ENCODE measurements at regions not wholly inside any gene's neighbourhood (a gene's known extent, or its start where the extent isn't known, plus 50 kb on each side); places are given as distances from the start of the nearest gene placed in this dataset.

DNA sequence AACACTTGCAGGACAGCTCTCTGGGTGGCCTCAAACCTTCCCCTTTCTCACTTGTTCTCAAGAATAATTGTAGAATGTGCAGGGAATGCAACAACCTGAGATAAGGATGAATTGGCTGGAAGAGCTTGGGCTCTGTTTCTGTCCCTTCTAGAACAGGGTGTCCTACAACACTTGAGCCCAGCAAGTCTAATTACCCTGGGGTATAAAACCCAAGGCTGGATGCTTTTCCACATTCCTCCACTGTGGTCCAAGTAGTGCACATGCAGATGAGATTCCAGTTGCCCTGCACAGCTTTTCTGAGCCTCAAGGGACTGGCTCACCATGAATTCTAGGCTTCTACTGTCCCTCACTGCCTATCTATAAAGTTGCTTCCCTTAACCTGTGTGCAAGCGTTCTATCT is 140.8 kb upstream of the SPATS2L start:
- no peak for TF ChIP-seq ZFX (IDR thresholded peaks at IDR 0.05; ENCODE audit: borderline replicate concordance)
- TF ChIP-seq, protein P1, sequence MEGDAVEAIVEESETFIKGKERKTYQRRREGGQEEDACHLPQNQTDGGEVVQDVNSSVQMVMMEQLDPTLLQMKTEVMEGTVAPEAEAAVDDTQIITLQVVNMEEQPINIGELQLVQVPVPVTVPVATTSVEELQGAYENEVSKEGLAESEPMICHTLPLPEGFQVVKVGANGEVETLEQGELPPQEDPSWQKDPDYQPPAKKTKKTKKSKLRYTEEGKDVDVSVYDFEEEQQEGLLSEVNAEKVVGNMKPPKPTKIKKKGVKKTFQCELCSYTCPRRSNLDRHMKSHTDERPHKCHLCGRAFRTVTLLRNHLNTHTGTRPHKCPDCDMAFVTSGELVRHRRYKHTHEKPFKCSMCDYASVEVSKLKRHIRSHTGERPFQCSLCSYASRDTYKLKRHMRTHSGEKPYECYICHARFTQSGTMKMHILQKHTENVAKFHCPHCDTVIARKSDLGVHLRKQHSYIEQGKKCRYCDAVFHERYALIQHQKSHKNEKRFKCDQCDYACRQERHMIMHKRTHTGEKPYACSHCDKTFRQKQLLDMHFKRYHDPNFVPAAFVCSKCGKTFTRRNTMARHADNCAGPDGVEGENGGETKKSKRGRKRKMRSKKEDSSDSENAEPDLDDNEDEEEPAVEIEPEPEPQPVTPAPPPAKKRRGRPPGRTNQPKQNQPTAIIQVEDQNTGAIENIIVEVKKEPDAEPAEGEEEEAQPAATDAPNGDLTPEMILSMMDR (IDR thresholded peaks at IDR 0.05) = no peak
- H3K27ac ChIP-seq = no peak overlapping the region

DNA sequence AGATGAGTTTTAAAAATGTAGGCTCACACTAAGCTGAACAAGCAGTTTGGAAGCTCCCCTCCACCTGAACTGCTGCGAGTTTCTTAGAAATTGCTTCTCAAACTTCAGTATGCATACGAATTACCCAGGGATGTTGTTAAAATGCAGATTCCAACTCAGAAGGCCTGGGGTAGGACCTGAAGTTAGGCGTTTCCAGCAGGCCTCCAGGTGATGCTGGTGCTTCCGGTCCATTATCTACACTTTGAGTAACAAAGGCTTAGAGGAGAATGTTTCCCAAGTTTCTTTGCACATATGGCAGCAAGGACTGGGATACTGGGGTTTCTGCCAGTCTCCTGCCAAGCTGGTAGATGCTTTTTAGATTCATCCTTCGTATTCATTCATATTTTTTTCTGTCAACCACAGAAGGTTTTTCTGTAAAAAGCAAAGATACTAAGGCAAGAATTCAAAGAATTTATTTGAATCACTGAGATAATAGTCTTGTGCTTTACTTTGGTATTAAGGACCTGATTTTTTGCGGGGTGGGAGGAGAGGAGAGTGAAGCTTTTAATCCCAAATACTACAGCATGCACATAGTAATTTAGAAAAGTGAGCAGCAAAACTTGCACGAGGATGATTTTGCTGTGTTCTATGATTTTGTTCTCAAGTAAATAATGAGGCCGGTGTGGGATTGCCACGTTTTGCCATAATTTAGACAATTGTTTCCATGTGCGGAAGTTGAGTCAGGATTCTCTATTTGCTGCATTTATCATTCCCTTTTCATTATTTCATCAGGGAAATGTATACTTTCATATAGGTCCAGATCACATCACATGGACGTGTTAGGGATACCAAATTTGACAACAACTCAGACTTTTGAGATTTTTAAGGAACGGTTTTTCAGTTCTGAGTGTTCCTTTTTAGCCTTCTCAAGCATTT is 137.6 kb upstream of the SPATS2L start:
- TF ChIP-seq, protein P1 (IDR thresholded peaks at IDR 0.05) = no peak
- TF ChIP-seq ZFX (IDR thresholded peaks at IDR 0.05; ENCODE audit: borderline replicate concordance) = no peak
- no peak overlapping the region for H3K27ac ChIP-seq

DNA sequence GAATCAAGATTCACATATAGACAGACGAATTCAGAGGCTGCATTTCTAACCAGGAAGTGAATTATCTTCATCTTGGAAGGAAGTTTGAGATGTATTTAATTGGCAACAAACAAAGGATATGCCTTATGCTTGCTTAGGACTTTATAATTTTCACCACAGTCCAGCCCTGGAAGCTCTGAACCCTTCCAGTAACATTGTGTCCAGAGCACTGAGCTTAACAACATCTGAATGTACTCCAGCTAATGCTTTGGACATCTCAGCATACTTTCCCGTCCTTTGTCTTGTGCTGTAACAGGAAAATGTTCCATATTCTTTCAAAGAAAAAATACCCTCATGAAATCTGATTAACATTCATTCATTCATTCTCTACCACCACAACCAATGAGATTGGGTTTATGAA is 136.3 kb upstream of the SPATS2L start:
- no peak overlapping the region for H3K27ac ChIP-seq
- TF ChIP-seq, protein P1 (IDR thresholded peaks at IDR 0.05) = no peak
- no peak for TF ChIP-seq ZFX (IDR thresholded peaks at IDR 0.05; ENCODE audit: borderline replicate concordance)

DNA sequence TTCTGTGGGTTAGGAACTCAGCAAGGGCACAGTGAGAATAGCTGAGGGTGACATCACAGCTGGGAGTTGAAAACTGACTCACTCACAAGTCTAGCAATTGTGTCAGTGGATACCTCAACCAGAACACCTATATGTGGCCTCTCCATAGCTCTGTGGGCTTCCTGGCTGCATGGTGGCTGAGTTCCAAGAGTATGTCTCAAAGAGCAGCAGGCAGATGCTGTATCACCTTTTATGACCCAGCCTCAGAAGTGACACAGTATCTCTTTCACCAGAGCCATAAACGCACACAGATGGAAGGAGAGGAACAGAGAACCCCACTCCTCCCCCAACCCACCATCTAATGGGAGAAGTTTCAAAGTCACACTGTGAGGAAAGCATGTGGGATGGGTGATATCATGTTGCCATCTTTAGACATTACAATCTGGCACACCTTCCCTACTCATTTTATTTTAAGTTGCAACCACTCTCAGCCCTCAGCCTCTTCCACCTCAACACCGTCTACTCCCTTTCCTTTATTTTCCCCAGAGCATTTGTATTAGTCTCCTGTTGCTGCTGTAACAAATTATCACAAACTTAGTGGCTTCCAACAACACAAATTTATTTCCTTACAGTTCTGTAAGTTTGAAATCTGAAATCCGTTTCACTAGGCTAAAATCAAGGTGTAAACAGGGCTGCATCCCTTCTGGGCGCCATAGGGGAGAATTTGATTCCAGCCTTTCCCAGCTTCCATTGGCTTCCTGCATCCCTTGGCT is 134.6 kb upstream of the SPATS2L start:
- TF ChIP-seq, protein P1 (IDR thresholded peaks at IDR 0.05) = no peak
- no peak for TF ChIP-seq ZFX (IDR thresholded peaks at IDR 0.05; ENCODE audit: borderline replicate concordance)
- H3K27ac ChIP-seq = no peak overlapping the region

DNA sequence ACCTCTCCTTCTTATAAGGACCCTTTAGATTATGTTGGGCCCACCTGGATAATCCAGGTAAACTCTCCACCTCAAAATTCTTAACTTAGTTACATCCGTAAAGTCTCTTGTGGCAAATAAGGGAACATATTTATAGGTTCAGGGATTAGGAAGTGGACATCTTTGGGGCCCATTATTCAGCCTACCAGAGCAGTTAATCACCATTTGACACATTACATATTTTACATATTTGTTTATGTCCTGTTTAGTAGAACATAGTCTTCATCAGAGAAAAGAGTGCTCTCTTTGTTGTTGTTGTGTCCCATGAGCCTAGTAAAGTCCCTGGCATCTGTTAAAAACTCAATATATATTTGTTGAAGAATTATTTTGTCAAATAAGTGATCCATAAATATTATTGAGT is 134.0 kb upstream of the SPATS2L start:
- H3K27ac ChIP-seq = no peak overlapping the region
- TF ChIP-seq, protein P1 (IDR thresholded peaks at IDR 0.05) = no peak
- TF ChIP-seq ZFX (IDR thresholded peaks at IDR 0.05; ENCODE audit: borderline replicate concordance) = no peak

DNA sequence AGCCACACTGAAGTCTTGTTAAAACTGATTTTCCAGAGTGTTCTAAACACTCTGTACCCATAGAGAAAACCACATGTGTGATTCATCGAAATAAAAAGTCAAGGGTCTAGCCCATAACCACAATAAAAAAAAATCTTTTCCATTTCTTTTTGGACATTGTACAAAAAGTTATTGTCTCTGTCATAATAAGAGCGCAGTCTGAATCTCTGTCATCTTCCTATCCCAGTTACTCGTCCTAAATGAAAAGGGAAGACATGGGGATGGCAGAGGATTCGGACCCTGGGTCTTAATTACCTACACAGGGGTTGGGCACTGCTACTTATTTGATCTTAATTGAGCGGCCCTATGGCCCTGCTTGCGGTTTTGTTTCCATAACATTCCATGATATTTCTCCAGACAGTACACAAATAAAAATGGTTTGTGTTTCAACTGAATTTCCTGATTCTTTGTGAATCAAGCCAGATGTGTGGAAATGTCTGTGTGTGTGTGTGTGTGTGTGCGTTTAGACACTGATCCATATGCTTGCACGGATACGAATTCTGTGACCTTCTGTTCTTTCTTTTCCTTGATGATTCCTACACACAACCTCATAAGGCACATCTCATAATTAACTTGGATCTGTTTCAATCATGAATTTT is 133.4 kb upstream of the SPATS2L start:
- TF ChIP-seq, protein P1 (IDR thresholded peaks at IDR 0.05) = no peak
- TF ChIP-seq ZFX (IDR thresholded peaks at IDR 0.05; ENCODE audit: borderline replicate concordance) = no peak
- H3K27ac ChIP-seq = no peak overlapping the region
